ENCODE measurements at regions not wholly inside any gene's neighbourhood (a gene's known extent, or its start where the extent isn't known, plus 50 kb on each side); places are given as distances from the start of the nearest gene placed in this dataset.
A peak's percentile ranks its signal among the peaks of the same experiment; 100 is the strongest.
"Not testable (repeated sequence)": the region's sequence is repeated elsewhere in the genome, so short reads cannot be mapped to it uniquely, and the experiment has no call there.

DNA sequence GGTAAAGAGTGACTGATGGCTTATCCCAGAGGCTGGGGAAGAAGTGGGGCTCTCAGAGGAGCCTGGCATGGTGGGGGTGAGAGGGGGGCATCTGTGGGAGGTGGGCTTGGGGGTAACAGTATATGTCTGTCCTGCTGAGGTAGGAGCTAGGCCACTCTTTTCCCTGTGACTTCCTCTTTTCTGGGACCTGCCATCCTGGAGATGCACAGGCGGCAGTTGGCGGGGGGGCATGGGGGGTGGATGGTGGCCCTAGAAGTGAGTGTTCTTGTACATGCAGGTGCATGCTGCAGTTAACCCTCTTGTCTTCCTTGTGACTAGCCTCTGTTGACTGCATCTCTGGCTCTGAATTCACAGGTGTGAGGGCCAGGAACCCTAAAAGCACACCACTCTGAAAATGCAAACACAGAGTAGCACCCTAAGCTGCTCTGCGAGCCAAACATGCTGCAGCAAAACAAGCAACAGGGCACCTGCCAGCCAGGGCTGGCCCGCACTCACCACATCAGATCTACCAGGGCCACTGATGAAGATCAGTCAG is 123.8 kb upstream of the SHB start:
- no peak for DNase-seq (ENCODE audit: low spot score)

DNA sequence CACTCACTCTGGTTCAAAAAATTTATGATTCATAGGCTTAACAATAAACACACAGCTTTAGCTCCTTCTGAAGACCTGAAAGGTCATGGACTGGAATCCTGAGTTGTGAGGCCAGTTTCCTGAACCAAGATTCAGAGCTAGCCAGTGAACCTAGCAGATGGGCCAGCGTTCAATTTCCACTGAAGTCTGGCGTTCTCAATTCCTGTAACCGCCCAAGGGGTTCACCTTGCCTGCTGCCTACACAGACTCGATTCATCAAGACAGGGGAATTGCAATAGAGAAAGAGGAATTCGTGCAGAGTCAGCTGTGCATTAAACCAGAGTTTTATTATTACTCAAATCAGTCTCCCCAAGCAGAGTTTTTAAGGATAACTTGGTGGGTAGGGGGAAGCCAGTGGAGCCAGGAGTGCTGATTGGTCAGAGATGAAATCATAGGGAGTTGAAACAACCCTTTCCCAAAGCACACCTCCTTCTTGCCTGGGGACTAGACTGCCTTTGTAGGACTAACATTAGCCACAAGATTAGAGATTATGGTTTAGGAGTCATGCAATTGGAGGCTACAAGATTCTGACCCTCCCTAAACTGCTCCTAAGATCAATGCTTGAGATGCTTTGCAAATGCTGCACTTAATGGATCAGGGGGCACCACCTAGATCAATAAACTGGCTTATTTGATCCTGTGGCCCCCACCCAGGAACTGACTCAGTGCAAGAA is 117.5 kb upstream of the SHB start:
- DNase-seq (ENCODE audit: low spot score): no peak

DNA sequence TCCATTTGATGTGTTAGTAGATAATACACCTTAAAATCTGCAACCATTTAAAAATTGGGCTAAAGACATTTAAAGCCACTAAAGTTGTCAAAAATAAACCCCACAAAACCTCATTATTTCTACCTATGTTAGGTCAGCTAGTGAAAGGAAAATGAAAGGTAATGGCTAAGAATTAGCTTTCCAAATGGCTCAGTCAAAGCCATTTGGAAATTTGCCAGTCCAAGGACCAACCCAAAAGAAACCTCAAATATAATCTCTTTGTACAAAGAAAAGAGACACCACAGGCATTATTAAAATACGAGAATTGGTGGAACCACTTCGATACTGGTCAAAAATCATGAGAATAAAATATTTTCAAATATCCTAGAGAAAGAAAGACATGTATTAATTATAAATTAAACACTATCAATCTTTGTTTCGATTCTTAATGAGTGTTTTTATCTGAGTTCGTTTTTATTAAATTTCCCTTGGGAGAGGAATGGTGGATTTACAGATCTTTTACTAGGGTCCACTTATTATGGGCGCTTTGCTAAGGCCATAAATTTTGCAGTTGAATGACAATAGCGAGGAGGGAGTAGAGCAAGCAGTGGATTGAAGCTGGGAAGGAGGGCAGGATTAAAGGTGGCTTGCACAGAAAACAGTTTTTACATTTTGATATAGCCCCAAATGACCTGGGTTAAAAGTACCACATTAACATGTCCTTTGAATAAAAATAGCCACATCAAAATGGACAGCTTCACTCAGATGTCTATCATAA is 116.8 kb upstream of the SHB start:
- DNase-seq (ENCODE audit: low spot score): no peak

DNA sequence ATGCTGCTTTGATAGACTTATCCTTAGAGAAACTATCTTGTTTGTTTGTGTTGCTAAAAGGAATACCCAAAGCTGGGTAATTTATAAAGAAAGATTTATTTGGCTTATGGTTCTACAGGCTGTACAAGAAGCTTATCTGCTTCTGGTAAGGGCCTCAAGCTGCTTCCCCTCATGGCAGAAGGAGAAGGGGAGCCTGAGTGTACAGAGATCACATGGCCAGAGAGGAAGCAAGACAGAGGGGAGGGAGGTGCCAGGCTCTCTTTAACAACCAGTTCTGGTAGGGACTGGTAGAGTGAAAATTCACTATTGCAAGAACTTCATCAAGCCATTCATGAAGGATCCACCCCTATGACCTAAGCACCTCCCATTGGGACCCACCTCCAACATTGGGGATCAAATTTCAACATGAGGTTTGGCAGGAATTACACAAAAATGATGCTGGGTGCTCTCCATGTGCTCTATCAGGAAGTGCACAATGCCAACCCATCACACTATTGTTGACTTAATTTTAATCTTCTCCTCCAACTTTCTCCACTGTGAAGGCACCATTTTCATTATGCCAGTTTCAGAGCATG is 115.1 kb upstream of the SHB start:
- no peak for DNase-seq (ENCODE audit: low spot score)

DNA sequence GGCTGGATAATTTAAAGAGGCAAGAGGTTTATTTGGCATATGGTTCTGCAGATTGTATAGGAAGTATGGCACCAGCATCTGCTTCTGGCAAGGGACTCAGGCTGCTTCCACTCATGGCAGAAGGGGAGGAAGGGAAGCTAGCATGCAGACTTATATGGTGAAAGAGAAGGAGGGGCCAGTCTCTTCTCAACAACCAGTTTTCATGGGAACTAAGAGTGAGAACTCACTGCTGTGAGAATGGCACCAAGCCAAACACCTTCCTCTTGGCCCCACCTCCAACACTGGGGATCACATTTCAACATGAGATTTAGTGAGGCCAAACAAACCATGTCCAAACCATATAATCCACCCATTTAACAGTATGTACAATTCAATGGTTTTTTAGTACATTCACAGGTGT is 113.3 kb upstream of the SHB start:
- no peak for DNase-seq (ENCODE audit: low spot score)

DNA sequence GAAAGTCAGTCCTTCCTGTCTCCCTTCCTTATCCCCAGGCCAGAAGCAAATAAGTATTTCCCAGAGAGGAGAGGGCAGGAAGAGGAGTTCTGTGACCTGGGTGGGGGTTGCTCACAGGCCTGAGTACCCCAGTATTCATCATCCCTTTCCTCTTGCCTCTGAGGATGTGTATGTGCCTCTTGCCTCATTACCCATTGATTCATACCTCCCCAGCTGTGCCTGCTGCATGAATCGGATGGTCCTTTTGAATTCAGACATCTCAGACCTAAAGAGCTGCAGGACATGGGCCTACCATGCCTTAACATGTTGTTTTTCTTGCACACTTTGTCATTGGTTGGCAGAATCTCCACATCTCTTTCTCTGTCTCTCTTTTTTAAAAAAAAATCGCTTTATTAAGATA is 112.8 kb upstream of the SHB start:
- DNase-seq (ENCODE audit: low spot score): no peak

DNA sequence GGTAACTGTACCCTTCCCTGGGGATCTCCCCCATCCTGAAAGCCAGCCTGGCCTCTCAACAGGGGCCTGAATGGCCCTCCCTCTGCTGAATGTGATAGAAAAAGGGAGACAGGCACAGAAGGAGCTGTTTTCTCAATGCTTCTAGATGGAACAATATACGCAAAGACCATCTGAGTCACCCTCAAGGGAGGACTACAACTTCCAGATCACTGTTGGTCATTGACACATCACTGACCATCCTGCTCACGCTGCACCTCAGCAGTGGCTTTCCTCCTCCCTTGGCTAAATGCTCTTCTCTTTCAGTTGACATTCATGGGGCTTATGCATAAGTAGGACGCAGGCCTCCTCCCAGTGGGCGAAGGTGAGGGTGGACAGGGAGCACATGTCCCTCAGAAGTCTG is 112.2 kb upstream of the SHB start:
- DNase-seq (ENCODE audit: low spot score): no peak

DNA sequence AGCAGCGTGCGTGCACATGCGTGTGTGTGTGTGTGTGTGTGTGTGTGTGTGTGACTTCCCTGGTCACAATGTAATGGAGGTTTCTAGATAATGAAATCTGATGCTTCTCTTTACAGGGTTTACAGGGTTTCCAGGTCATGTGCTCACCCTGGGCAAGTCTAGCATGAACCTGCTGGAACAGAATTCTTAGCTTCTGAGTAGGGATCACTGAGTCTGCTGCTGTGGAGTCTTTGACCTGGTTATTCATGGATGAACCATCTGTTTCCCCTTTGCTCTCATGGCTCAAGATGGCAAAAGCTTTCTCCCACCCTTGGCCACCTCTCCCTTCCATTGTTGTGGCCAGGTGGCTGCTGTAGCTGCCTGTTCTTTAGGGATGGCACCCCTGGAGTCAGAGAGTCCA is 111.6 kb upstream of the SHB start:
- DNase-seq (ENCODE audit: low spot score): no peak

DNA sequence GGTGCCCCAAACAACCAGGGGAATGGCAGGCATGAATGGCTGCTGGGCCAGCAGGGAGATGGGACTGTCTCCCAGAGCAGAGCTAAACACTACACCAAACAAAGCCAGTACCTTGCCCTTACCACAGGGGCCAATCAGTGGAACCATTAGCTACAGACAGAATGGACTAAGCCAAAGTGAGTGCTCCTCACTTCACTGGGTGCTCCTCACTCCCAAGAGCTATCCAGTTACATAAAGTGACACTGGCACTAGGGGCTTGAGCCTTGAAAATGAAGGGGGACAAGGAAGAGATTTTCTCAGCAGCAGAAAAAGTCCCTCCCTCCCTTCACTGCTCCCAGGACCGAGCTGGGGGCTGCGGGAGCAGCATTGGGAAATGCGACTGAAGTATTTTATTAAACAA is 110.9 kb upstream of the SHB start:
- no peak for DNase-seq (ENCODE audit: low spot score)

DNA sequence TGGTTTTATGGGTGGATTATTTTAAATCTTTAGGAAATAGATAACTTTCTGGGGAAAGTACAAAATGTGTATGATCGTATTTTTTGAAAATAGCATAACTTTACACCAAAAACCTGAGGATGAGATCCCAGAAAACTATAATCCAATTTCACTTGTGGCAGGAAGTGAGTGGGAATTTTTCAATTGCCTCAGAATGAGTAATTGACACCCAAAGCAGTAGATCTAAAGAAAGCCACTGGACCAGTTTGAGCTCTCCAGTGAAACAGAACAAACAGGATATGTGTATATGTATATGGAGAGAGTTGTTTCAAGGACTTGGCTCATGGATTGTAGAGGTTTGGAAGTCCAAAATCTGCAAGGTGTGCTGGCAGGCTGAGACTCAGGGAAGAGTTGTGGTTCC is 109.2 kb upstream of the SHB start:
- peak; percentile 19 for DNase-seq (ENCODE audit: low spot score)

DNA sequence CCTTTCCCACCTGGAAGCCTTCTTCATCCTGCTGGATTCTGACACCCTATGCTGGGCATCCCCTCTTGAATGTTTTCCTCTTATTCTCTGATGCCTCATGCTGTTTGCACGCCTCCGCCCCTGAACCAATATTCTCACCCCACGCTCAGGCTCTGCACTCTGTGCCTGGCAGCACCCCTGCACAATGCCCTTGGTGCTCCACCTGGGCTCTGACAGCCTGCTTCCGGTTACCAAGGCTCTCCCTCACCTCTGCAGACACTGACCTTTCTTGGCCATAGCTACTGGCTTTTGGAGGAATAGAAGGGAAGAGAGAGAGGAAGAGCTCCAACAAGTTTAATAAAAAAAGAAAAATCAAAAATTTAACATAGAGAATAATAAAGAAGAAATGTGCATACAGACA is 108.7 kb upstream of the SHB start:
- DNase-seq (ENCODE audit: low spot score): no peak

DNA sequence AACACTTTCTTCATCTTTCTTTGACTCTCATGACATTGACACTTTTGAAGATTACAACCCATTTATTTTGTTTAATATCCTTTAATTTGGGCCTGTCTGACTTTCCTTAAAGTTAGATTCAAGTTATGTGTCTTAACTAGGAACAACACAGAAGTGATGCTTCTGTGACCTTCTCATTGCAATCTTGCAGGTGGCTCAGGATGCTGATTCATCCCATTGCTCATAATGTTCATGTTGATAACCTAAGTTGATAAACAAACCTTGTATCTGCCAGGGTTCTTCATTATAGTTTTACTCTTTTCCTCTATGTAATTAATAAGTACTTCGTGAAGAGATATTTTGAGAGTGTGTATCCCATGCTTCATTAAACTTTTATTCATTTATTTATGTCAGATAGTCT is 107.2 kb upstream of the SHB start:
- no peak for DNase-seq (ENCODE audit: low spot score)

DNA sequence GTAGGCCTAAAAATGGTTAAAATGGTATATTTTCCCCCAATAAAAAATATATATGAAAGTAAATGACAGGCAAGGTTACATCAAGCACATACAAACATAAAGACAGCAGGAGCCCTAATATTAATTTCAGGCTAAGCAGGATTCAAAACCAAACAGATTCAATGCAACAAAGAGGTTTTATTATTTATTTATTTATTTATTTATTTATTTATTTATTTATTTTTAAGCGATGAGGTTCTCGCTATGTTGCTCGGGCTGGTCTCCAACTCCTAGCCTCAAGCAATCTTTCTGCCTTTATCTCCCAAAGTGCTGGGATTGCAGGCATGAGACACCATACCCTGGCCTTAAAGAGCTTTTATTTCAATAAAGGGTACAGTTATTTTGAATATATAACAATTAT is 106.4 kb upstream of the SHB start:
- DNase-seq (ENCODE audit: low spot score): no peak

DNA sequence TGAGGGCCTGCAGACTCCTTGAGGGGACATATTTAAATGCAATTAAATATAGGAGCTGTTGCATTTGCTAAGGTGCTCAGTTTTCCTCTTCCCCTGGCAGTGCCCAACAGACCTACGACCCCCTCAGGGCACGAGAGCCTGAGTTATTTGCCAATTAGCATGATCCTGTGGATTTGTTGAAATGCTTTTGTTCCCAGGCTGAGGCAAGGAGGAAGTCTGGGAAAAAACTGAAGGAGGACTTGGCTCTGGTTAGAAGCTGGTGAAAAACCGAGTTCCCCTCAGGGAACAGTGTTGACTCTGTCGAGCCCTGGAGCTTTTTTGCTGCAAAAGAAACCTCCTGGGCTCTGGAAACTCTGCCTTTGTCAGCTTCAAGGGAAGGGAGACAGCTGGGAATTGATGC is 103.6 kb upstream of the SHB start:
- DNase-seq (ENCODE audit: low spot score): no peak

DNA sequence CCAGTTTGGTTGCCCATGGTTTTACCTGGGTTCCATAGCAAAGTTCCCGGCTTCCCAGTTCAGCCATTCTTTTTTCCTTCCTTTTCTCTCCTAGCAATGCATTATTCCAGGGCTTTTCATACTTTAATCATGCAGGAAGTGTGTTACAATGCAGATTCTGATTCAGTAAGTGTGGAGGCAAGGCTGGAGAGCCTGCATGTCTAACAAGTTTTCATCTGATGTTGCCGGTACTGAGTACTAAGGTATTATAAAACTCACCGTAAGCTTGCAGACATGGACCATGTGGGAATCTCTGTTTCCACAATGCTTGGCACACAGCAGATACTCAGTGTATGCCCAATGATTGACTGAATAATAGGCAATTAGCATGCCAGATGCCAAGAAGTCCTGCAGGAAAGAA is 102.9 kb upstream of the SHB start:
- no peak for DNase-seq (ENCODE audit: low spot score)

DNA sequence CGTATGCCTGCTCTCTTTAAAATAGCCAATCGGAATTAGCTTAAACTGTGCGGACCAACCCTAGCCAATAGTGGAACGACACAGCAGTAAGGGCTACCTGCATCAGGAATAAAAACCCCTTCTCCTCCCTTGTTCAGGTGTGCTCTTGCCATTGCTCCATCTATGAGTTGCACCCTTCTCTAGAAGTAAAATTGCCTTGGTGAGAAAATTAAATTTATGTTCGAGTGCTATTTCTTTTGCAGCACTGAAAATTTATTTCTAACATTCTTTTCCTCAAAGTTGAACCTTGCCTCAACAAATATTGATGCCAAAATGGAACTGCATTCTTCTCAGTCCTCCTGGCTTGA is 102.5 kb upstream of the SHB start:
- no peak for DNase-seq (ENCODE audit: low spot score)

DNA sequence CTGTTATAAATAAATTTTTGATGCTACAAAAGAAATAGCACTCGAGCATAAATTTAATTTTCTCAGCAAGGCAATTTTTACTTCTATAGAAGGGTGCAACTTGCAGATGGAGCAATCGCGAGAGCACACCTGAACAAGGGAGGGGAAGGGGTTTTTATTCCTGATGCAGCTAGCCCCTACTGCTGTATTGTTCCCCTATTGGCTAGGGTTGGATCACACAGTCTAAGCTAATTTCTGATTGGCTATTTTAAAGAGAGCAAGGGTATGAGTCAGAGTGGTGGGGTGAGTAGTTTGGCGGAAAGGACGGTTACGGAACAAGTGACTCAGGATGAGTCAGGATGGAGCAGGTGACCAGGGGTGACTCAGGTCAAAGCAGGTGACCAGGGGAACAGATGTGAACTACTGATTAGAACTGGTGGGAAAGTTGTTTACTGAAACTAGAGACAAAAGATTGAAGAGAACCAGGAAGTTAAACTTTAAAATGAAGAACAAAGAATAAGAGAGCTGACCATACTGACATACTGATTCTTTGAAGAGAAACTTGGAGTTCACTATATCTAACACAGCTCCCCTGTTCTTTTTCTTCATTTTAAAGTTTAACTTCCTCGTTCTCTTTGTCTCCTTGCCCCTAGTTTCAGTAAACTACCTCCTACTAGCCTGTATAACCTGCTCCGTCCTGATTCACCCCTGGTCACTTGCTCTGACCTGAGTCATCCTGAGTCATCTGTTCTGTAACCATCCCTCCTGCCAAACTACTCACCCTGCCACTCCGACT is 101.9 kb upstream of the SHB start:
- DNase-seq (ENCODE audit: low spot score): peak; percentile 43

DNA sequence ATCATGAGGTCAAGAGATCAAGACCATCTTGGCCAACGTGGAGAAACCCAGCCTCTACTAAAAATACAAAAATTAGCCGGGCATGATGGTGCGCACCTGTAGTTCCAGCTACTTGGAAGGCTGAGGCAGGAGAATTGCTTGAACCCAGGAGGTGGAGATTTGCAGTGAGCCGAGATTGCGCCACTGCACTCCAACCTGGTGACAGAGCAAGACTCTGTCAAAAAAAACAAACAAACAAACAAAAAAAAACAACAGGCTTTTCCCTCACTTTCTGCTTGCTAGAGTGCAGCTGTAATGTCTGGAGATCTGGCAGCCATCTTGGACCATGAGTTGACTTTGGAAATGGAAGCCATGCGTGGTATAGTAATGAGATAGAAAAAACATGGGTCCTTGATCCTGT is 101.1 kb upstream of the SHB start:
- DNase-seq (ENCODE audit: low spot score): not testable (repeated sequence)

DNA sequence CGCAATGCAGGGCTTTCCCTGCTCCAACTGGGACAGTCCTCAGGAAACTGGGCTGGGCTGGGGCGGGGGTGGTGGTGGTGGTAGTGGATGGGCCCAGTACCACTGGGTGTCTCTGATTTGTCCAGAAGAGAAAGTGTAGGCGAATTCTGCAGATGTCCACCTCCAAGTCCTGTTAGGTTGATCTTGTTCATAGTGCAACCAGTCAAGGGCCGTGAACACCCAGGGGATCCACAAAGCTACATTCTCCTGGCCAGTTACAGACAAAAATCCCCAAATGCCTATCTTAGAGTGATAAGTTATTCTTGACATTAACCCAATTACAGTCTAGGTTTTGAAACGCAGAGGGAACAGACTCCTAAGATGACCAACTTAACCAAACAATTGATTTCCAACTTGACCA is 97.5 kb upstream of the SHB start:
- DNase-seq (ENCODE audit: low spot score): no peak

DNA sequence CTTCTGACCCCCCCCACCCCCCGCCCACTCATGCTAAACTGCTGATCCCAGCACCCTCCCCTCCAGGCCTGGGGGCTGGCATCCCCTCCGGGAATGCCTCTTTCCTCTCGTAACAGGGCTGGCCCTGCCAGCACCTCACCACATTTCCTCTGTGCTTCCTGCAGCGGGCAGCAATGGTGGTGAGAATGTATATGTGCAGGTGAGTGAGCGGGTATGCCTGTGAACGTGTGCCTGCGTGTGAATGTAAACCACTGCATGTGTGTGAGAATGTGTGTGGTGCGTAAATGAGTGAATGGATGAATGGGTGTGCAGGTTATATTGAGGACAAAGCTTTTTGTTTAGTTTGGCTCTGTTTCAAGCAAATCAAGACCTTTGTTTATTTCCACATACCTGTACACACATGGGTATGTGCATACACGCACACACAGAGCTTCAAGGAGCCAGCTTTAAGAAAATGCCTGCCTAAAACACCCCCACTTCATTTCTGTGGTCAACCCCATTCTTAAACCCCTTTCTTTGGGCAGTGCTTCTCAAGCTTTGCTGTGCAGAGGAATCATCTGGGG is 95.7 kb upstream of the SHB start:
- no peak for DNase-seq (ENCODE audit: low spot score)

DNA sequence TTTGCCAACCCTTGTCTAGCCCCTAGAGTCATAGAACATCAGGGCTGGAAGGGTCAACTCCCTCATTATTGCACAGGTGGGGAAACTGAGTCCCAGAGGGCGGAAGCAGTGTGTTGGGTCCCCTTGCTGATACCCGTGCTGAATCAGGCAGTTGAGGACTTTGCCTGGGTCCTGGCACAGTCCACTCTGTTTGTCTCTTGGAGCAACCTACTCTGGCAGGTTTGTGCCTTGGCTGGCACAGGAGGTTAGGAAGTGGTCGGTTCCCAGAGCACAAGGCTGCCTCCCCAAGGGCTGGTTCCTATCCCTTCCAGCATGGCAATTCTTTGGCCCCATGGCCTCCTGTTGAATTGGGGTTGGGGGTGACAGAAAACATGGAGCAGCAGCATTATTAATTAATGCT is 94.5 kb upstream of the SHB start:
- DNase-seq (ENCODE audit: low spot score): no peak

Measured in HT-29 (cell line).